ENCODE measurements at regions not wholly inside any gene's neighbourhood (a gene's known extent, or its start where the extent isn't known, plus 50 kb on each side); places are given as distances from the start of the nearest gene placed in this dataset.

- DNase-seq = no peak
These were observed 512.6 kb upstream of the FAM241A start for GRCh38 chr4:111632641-111633151.

- DNase-seq = no peak
These were observed 511.5 kb upstream of the FAM241A start for GRCh38 chr4:111633663-111634266.

GRCh38 chr4:111635646-111636045 lies 509.6 kb upstream of the FAM241A start:
- no peak for DNase-seq

- no peak for DNase-seq
These were observed 508.2 kb upstream of the FAM241A start for GRCh38 chr4:111636961-111637585.

- DNase-seq = no peak
These were observed 506.0 kb upstream of the FAM241A start for GRCh38 chr4:111639120-111639690.

- no peak for DNase-seq
These were observed 505.4 kb upstream of the FAM241A start for GRCh38 chr4:111639876-111640275.

- no peak for DNase-seq
These were observed 503.3 kb upstream of the FAM241A start for GRCh38 chr4:111641813-111642579.

GRCh38 chr4:111648056-111648455 lies 497.2 kb upstream of the FAM241A start:
- DNase-seq = no peak

GRCh38 chr4:111649308-111649707 lies 495.9 kb upstream of the FAM241A start:
- no peak for DNase-seq

GRCh38 chr4:111650146-111650545 lies 495.1 kb upstream of the FAM241A start:
- DNase-seq = no peak

- DNase-seq = no peak
These were observed 494.6 kb upstream of the FAM241A start for GRCh38 chr4:111650674-111651086.

- DNase-seq = no peak
These were observed 493.0 kb upstream of the FAM241A start for GRCh38 chr4:111652236-111652635.

- no peak for DNase-seq
These were observed 492.3 kb upstream of the FAM241A start for GRCh38 chr4:111652986-111653385.

GRCh38 chr4:111662496-111662895 lies 482.8 kb upstream of the FAM241A start:
- DNase-seq = no peak

GRCh38 chr4:111664308-111664945 lies 480.8 kb upstream of the FAM241A start:
- no peak for DNase-seq

GRCh38 chr4:111666826-111667360 lies 478.4 kb upstream of the FAM241A start:
- DNase-seq = no peak

GRCh38 chr4:111671756-111672155 lies 473.5 kb upstream of the FAM241A start:
- DNase-seq = no peak

- DNase-seq = no peak
These were observed 469.5 kb upstream of the FAM241A start for GRCh38 chr4:111675746-111676145.

GRCh38 chr4:111676533-111676932 lies 468.7 kb upstream of the FAM241A start:
- no peak for DNase-seq

- no peak for DNase-seq
These were observed 466.8 kb upstream of the FAM241A start for GRCh38 chr4:111678479-111678878.

- DNase-seq = no peak
These were observed 466.3 kb upstream of the FAM241A start for GRCh38 chr4:111678908-111679307.

GRCh38 chr4:111681270-111681669 lies 464.0 kb upstream of the FAM241A start:
- DNase-seq = no peak

- no peak for DNase-seq
These were observed 463.5 kb upstream of the FAM241A start for GRCh38 chr4:111681751-111682150.
